H9 (cell line): ENCODE measurements at regions not wholly inside any gene's neighbourhood (a gene's known extent, or its start where the extent isn't known, plus 50 kb on each side); places are given as distances from the start of the nearest gene placed in this dataset.

ENCODE experiments used
- DNase-seq: peaks from one replicate; pipeline ENCODE4 v3.0.0-alpha.2; 2017
- H2AFZ ChIP-seq: one replicate; pipeline ENCODE4 v1.6.1; 2013; ENCODE audit warnings: mild to moderate bottlenecking, low read length, control low read depth, moderate library complexity
- H2AK5ac ChIP-seq: 2 replicates; pipeline ENCODE4 v1.6.1; 2013; ENCODE audit warnings: low read length, control low read depth, mixed read lengths; ENCODE audit not compliant: insufficient read length
- H2BK120ac ChIP-seq: one replicate; pipeline ENCODE4 v1.6.1; 2013; ENCODE audit warnings: low read depth, mild to moderate bottlenecking, low read length, control low read depth, inconsistent platforms; ENCODE audit not compliant: poor library complexity, severe bottlenecking
- H2BK12ac ChIP-seq: 2 replicates; pipeline ENCODE4 v1.6.1; 2013; ENCODE audit warnings: low read length, control low read depth, mixed read lengths, low read depth; ENCODE audit not compliant: insufficient read length
- H2BK15ac ChIP-seq: 2 replicates; pipeline ENCODE4 v1.6.1; 2013; ENCODE audit warnings: low read depth, low read length, control low read depth
- H2BK20ac ChIP-seq: one replicate; pipeline ENCODE4 v1.6.1; 2013; ENCODE audit warnings: low read depth, mild to moderate bottlenecking, low read length, control low read depth, inconsistent platforms; ENCODE audit not compliant: poor library complexity, severe bottlenecking
- H2BK5ac ChIP-seq: 2 replicates; pipeline ENCODE4 v1.6.1; 2013; ENCODE audit warnings: low read length, control low read depth, mixed read lengths; ENCODE audit not compliant: insufficient read length
- H3K14ac ChIP-seq: 2 replicates; pipeline ENCODE4 v1.6.1; 2013; ENCODE audit warnings: low read length, control low read depth; ENCODE audit not compliant: insufficient read depth
- H3K18ac ChIP-seq: 2 replicates; pipeline ENCODE4 v1.6.1; 2013; ENCODE audit warnings: low read depth, mild to moderate bottlenecking, mixed read lengths, low read length, control low read depth; ENCODE audit not compliant: insufficient read length
- H3K23ac ChIP-seq: 2 replicates; pipeline ENCODE4 v1.6.1; 2013; ENCODE audit warnings: low read length, control low read depth, mixed read lengths, low read depth; ENCODE audit not compliant: insufficient read length
- H3K23me2 ChIP-seq: 2 replicates; pipeline ENCODE4 v1.6.1; 2013; ENCODE audit warnings: low read depth, mild to moderate bottlenecking, mixed read lengths, low read length, control low read depth; ENCODE audit not compliant: insufficient read length, poor library complexity, severe bottlenecking
- H3K27ac ChIP-seq: 2 replicates; pipeline ENCODE4 v1.5.1; 2013; ENCODE audit warnings: low read length, control low read depth, mixed read lengths, low read depth; ENCODE audit not compliant: insufficient read length
- H3K27me3 ChIP-seq: 2 replicates; pipeline ENCODE4 v1.6.1; 2013; ENCODE audit warnings: low read length, control low read depth, inconsistent platforms; ENCODE audit not compliant: insufficient read depth
- H3K4ac ChIP-seq: 2 replicates; pipeline ENCODE4 v1.6.1; 2013; ENCODE audit warnings: low read depth, mild to moderate bottlenecking, control low read depth, inconsistent platforms, low read length, moderate library complexity
- H3K4me1 ChIP-seq: 2 replicates; pipeline ENCODE4 v1.6.1; 2013; ENCODE audit warnings: low read length, control low read depth, inconsistent platforms; ENCODE audit not compliant: insufficient read depth
- H3K4me2 ChIP-seq: 2 replicates; pipeline ENCODE4 v1.6.1; 2013; ENCODE audit warnings: low read length, control low read depth, mixed read lengths; ENCODE audit not compliant: insufficient read length, insufficient read depth
- H3K56ac ChIP-seq: 2 replicates; pipeline ENCODE4 v1.6.1; 2013; ENCODE audit warnings: low read depth, mild to moderate bottlenecking, mixed read lengths, low read length, control low read depth; ENCODE audit not compliant: insufficient read length
- H3K79me1 ChIP-seq: 2 replicates; pipeline ENCODE4 v1.6.1; 2013; ENCODE audit warnings: low read depth, mild to moderate bottlenecking, moderate library complexity, low read length, control low read depth, inconsistent platforms; ENCODE audit not compliant: insufficient read depth, poor library complexity, severe bottlenecking
- H3K79me2 ChIP-seq: 2 replicates; pipeline ENCODE4 v1.6.1; 2013; ENCODE audit warnings: low read length, control low read depth, inconsistent platforms; ENCODE audit not compliant: insufficient read depth
- H3K9ac ChIP-seq: 2 replicates; pipeline ENCODE4 v1.6.1; 2013; ENCODE audit warnings: low read length, control low read depth, mixed read lengths; ENCODE audit not compliant: insufficient read length; ENCODE audit errors: extremely low read depth
- H3K9me3 ChIP-seq: one replicate; pipeline ENCODE4 v1.6.1; 2013; ENCODE audit warnings: low read depth, low read length, inconsistent platforms; ENCODE audit not compliant: control insufficient read depth
- H3T11ph ChIP-seq: one replicate; pipeline ENCODE4 v1.6.1; 2013; ENCODE audit warnings: mild to moderate bottlenecking, low read length, control low read depth, inconsistent platforms
- H4K20me1 ChIP-seq: one replicate; pipeline ENCODE4 v1.6.1; 2013; ENCODE audit not compliant: control insufficient read depth, insufficient read length, insufficient read depth
- H4K5ac ChIP-seq: 2 replicates; pipeline ENCODE4 v1.6.1; 2013; ENCODE audit warnings: low read depth, mild to moderate bottlenecking, mixed read lengths, low read length, control low read depth; ENCODE audit not compliant: insufficient read length
- H4K8ac ChIP-seq: replicated peaks from 2 replicates; pipeline ENCODE4 v1.6.1; 2013; ENCODE audit warnings: low read length, control low read depth, mixed read lengths, low read depth; ENCODE audit not compliant: insufficient read length
- H4K91ac ChIP-seq: 2 replicates; pipeline ENCODE4 v1.6.1; 2013; ENCODE audit warnings: low read depth, mild to moderate bottlenecking, moderate library complexity, mixed read lengths, low read length, control low read depth; ENCODE audit not compliant: insufficient read length
- H3K27ac Mint-ChIP-seq, 3 experiments: 2 replicates in 2 of 3; 3 replicates in 1 of 3; pipeline ENCODE4 v1.8.0; 2020 to 2021; ENCODE audit warnings: mixed read lengths in 3 of 3, mild to moderate bottlenecking in 1 of 3, moderate library complexity in 1 of 3
- H3K27me3 Mint-ChIP-seq: 2 replicates; pipeline ENCODE4 v1.8.0; 2021; ENCODE audit warnings: low read depth, mild to moderate bottlenecking, moderate library complexity, mixed read lengths
- H3K36me3 Mint-ChIP-seq, 3 experiments: 2 replicates in 2 of 3; 3 replicates in 1 of 3; pipeline ENCODE4 v1.8.0; 2020 to 2021; ENCODE audit warnings: low read depth in 3 of 3, mixed read lengths in 3 of 3; ENCODE audit not compliant: insufficient read depth in 1 of 3
- H3K4me1 Mint-ChIP-seq, 2 experiments: 2 replicates each; pipeline ENCODE4 v1.8.0; 2020; ENCODE audit warnings: mixed read lengths in 2 of 2
- H3K4me3 Mint-ChIP-seq, 2 experiments: 2 replicates in 1 of 2; 3 replicates in 1 of 2; pipeline ENCODE4 v1.8.0; 2020 to 2021; ENCODE audit warnings: mild to moderate bottlenecking in 2 of 2, mixed read lengths in 2 of 2, moderate library complexity in 1 of 2
- H3K9me3 Mint-ChIP-seq, 2 experiments: 2 replicates in 1 of 2; 3 replicates in 1 of 2; pipeline ENCODE4 v1.8.0; 2020; ENCODE audit warnings: mild to moderate bottlenecking in 2 of 2, mixed read lengths in 2 of 2, moderate library complexity in 1 of 2
- WGBS: extraction: QIAGEN DNeasy Blood & Tissue Kit; methylation state at CpG from one replicate; pipeline ENCODE4 v1.1.7; 2013; ENCODE audit warnings: missing lambda C conversion rate, low lambda C conversion rate, mixed read lengths; ENCODE audit not compliant: insufficient read length; ENCODE audit errors: extremely low coverage; 5-methylcytosine and 5-hydroxymethylcytosine counted together
- TF ChIP-seq, protein P1 (sequence below): fragments of 200-600 bp; sonication (generic); conservative IDR thresholded peaks from 3 replicates; pipeline ENCODE4 v1.8.0; 2021; ENCODE audit warnings: antibody characterized with exemption, mild to moderate bottlenecking

DNA sequence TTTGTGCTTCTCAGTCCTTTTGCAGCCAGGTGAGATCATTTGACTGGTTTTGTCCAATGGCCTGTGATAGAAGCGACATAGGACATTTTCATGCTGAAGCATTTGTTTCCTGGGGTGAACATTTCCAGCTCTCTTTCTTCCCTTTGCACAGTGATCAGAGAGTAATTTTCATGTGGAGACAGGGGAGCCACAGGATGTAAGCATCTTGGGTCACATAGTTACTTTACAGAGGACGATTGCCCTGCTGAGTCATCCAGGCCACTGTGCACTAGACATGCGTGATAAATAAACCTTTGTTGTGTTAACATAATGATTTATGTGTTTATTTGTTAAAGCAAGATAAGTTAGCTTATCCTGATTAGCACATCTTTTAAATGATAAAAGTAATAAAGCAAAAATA is 263.5 kb upstream of the CCDC179 start:
- Mint-ChIP-seq H3K27me3 (no peaks in the 10 kb centered on the region), H3K36me3 (peaks cover 4 to 11% (median 5%) of the 10 kb centered on the region in 3 experiments; a peak in 5 of 7 replicates), H3K4me1 (peaks cover 3 to 8% of the 10 kb centered on the region in 2 experiments; a peak in 2 of 4 replicates), H3K27ac (peak overlapping the region in 2 of 3 experiments; percentile 14 to 71; a peak in 3 of 7 replicates), H3K9me3 (peaks cover 3 to 14% of the 10 kb centered on the region in 2 experiments; a peak in 4 of 5 replicates), H3K4me3 (no peak overlapping the region)
- H2BK12ac ChIP-seq: no peak overlapping the region
- H3K79me2 ChIP-seq: no peaks in the 10 kb centered on the region
- H3K23me2 ChIP-seq: no peaks in the 10 kb centered on the region
- H3K56ac ChIP-seq: no peak overlapping the region
- no peak overlapping the region for H2BK5ac ChIP-seq
- no CpG with 5 or more reads among the region's 3 CpGs for WGBS
- H3K27me3 ChIP-seq: no peaks in the 10 kb centered on the region
- TF ChIP-seq, protein P1, sequence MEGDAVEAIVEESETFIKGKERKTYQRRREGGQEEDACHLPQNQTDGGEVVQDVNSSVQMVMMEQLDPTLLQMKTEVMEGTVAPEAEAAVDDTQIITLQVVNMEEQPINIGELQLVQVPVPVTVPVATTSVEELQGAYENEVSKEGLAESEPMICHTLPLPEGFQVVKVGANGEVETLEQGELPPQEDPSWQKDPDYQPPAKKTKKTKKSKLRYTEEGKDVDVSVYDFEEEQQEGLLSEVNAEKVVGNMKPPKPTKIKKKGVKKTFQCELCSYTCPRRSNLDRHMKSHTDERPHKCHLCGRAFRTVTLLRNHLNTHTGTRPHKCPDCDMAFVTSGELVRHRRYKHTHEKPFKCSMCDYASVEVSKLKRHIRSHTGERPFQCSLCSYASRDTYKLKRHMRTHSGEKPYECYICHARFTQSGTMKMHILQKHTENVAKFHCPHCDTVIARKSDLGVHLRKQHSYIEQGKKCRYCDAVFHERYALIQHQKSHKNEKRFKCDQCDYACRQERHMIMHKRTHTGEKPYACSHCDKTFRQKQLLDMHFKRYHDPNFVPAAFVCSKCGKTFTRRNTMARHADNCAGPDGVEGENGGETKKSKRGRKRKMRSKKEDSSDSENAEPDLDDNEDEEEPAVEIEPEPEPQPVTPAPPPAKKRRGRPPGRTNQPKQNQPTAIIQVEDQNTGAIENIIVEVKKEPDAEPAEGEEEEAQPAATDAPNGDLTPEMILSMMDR: no peak
- no peak overlapping the region for H3K18ac ChIP-seq
- H3T11ph ChIP-seq: no peak overlapping the region
- H3K27ac ChIP-seq: no peak overlapping the region
- no peak overlapping the region for H4K8ac ChIP-seq
- H3K4me2 ChIP-seq: no peak overlapping the region
- H2AK5ac ChIP-seq: no peak overlapping the region
- no peak overlapping the region for H3K4ac ChIP-seq
- no peak overlapping the region for H3K23ac ChIP-seq
- no peak overlapping the region for H3K14ac ChIP-seq
- H2BK120ac ChIP-seq: no peak overlapping the region
- no peak for DNase-seq
- no peak overlapping the region for H3K9ac ChIP-seq
- H2BK20ac ChIP-seq: no peak overlapping the region
- no peaks in the 10 kb centered on the region for H3K79me1 ChIP-seq
- H2BK15ac ChIP-seq: no peak overlapping the region
- H4K20me1 ChIP-seq: no peaks in the 10 kb centered on the region
- no peak overlapping the region for H4K91ac ChIP-seq
- H3K4me1 ChIP-seq: no peaks in the 10 kb centered on the region; the same call in 1 of the 2 replicates
- H2AFZ ChIP-seq: peak overlapping the region; percentile 77
- no peak overlapping the region for H4K5ac ChIP-seq
- no peaks in the 10 kb centered on the region for H3K9me3 ChIP-seq
